ENCODE measurements at regions not wholly inside any gene's neighbourhood (a gene's known extent, or its start where the extent isn't known, plus 50 kb on each side); places are given as distances from the start of the nearest gene placed in this dataset.

DNA sequence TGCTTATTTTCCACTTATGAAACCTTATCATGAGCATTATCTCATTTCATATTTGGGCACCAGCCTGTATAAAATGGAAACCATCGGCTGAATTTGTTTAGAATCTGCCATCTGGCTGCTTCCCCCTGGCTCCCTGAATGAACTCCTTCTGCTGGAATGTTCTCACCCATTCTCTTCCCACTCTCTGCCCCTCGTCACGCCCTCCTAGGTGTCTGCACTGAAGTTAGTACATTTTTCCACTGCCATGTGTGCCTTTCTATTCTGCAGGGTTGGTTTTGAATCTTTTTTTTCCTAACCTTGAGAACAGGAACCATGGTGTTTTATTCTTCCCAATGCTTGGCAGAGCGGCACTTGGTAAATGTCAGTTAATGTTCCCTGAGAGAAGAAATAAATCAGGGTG is 359.7 kb downstream of the MLLT3 start:
- no peak overlapping the region for H3K4ac ChIP-seq (replicated peaks; ENCODE audit: insufficient read length, low read depth, low read length)
- no peak overlapping the region for H2BK5ac ChIP-seq (ENCODE audit: low read depth, low read length)
- H2BK12ac ChIP-seq (ENCODE audit: low read depth, low read length): no peak overlapping the region
- H2BK20ac ChIP-seq (ENCODE audit: low read length): no peak overlapping the region
- H3K56ac ChIP-seq (replicated peaks; ENCODE audit: insufficient read length, low read depth, low read length): no peak overlapping the region
- H4K8ac ChIP-seq (ENCODE audit: extremely low read depth, insufficient read depth, low read length): no peak overlapping the region
- H3K23ac ChIP-seq (ENCODE audit: insufficient read length): no peak overlapping the region
- H3K23me2 ChIP-seq (ENCODE audit: low read depth, low read length): no peaks in the 10 kb centered on the region; the same call in 1 of the 2 replicates
- H2AFZ ChIP-seq (ENCODE audit: low read length): no peak overlapping the region
- no peak overlapping the region for H3K9ac ChIP-seq (replicated peaks in 1 of 4; ENCODE audit: extremely low read depth in 1 of 4, low read depth in 3 of 4, low read length in 3 of 4)
- H3K9me3 ChIP-seq (ENCODE audit: insufficient read depth in 2 of 2, low read depth in 1 of 2, low read length in 1 of 2): peaks cover 4% of the 10 kb centered on the region in 2 experiments; a peak in 1 of 4 replicates
- no peak overlapping the region for H2AK5ac ChIP-seq (ENCODE audit: low read depth, low read length)
- no peak overlapping the region; the same call in 1 of the 2 replicates for H3K27ac ChIP-seq (ENCODE audit: low read depth, low read length)
- H4K20me1 ChIP-seq (replicated peaks in 1 of 2; ENCODE audit: control insufficient read depth in 1 of 2, insufficient read depth in 2 of 2, low read length in 2 of 2): no peaks in the 10 kb centered on the region
- no peaks in the 10 kb centered on the region for H3K36me3 ChIP-seq (ENCODE audit: control insufficient read depth in 2 of 4, insufficient read depth in 4 of 4, low read length in 3 of 4)
- CTCF ChIA-PET (ENCODE audit: partially characterized antibody): no interaction called here
- no peak overlapping the region for H3K4me3 ChIP-seq (ENCODE audit: extremely low read depth in 1 of 4, insufficient read depth in 2 of 4, low read depth in 3 of 4, low read length in 4 of 4)
- no peak overlapping the region for H4K91ac ChIP-seq (replicated peaks; ENCODE audit: insufficient read length, low read length)
- H3K14ac ChIP-seq (ENCODE audit: insufficient read length): no peak overlapping the region
- H2BK15ac ChIP-seq (ENCODE audit: low read length): no peak overlapping the region
- no peaks in the 10 kb centered on the region for H3K79me2 ChIP-seq (ENCODE audit: control insufficient read depth in 1 of 2, insufficient read depth in 2 of 2, low read length in 2 of 2)
- H3K18ac ChIP-seq (ENCODE audit: extremely low read depth, low read length): no peak overlapping the region
- no peaks in the 10 kb centered on the region for H3K4me1 ChIP-seq (replicated peaks in 1 of 4; ENCODE audit: control insufficient read depth in 3 of 4, insufficient read depth in 4 of 4, low read length in 3 of 4)
- no peak overlapping the region for H2BK120ac ChIP-seq (replicated peaks; ENCODE audit: low read depth, low read length)
- H3K27me3 ChIP-seq (replicated peaks in 1 of 4; ENCODE audit: control insufficient read depth in 3 of 4, extremely low read depth in 1 of 4, insufficient read depth in 3 of 4, low read length in 3 of 4): no peaks in the 10 kb centered on the region; a peak in 1 of 7 replicates
- DNase-seq (ENCODE audit: low read depth in 1 of 2, low spot score in 2 of 2) (no peak), FAIRE-seq (no peak)
- H3K79me1 ChIP-seq (ENCODE audit: low read depth, low read length): no peaks in the 10 kb centered on the region
- no peak overlapping the region for H3K4me2 ChIP-seq (ENCODE audit: insufficient read depth in 1 of 2, low read depth in 2 of 2, low read length in 2 of 2)
- POLR2A ChIA-PET (ENCODE audit: partially characterized antibody): no interaction called here
- no peak overlapping the region for H4K5ac ChIP-seq (ENCODE audit: insufficient read length, low read depth, low read length)
- WGBS, 2 experiments (ENCODE audit: extremely low coverage in 1 of 2, insufficient coverage in 1 of 2, insufficient read length in 1 of 2, insufficient replicate concordance in 2 of 2, low coverage in 1 of 2, low lambda C conversion rate in 2 of 2, missing lambda C conversion rate in 1 of 2): 80% methylated on average over 4 of the region's 4 CpGs; no CpG with 5 or more reads in 1 of the 2 experiments
- TF ChIP-seq CTBP2 (IDR thresholded peaks at IDR 0.05; ENCODE audit: borderline replicate concordance, insufficient read depth, insufficient read length, low read length) (no peak), NANOG (IDR thresholded peaks at IDR 0.05; ENCODE audit: insufficient read depth, low read depth, low read length, poor library complexity, severe bottlenecking) (no peak), CBX8 (IDR thresholded peaks at IDR 0.05; ENCODE audit: borderline replicate concordance, low read depth, low read length) (no peak), NRF1 (IDR thresholded peaks at IDR 0.05; ENCODE audit: low read depth, low read length) (no peak), SP2 (IDR thresholded peaks at IDR 0.05; ENCODE audit: low read length) (no peak), ZNF274 (IDR thresholded peaks at IDR 0.05; ENCODE audit: borderline replicate concordance, extremely low read depth, low read length) (no peak), TAF1 (IDR thresholded peaks at IDR 0.05; ENCODE audit: low read depth, low read length) (no peak), CHD1 (IDR thresholded peaks at IDR 0.05; ENCODE audit: low read depth, low read length) (no peak), GTF2F1 (IDR thresholded peaks at IDR 0.05; ENCODE audit: borderline replicate concordance, low read depth, low read length) (no peak), RNF2 (IDR thresholded peaks at IDR 0.05; ENCODE audit: borderline replicate concordance, low read depth, low read length, missing control alignments, poor library complexity, severe bottlenecking) (no peak), CREB1 (IDR thresholded peaks at IDR 0.05) (no peak)
- TF ChIP-seq, protein P1, sequence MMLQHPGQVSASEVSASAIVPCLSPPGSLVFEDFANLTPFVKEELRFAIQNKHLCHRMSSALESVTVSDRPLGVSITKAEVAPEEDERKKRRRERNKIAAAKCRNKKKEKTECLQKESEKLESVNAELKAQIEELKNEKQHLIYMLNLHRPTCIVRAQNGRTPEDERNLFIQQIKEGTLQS (IDR thresholded peaks at IDR 0.05; ENCODE audit: insufficient read depth, low read depth, low read length): no peak

All from H1 (cell line).